ENCODE measurements at regions not wholly inside any gene's neighbourhood (a gene's known extent, or its start where the extent isn't known, plus 50 kb on each side); places are given as distances from the start of the nearest gene placed in this dataset.
A peak's percentile ranks its signal among the peaks of the same experiment; 100 is the strongest.

GRCh38 chr5:173676375-173676774 lies 59.9 kb upstream of the BOD1 start:
- 95% methylated on average over 2 of the region's 2 CpGs; no CpG with 5 or more reads in 1 of the 2 experiments for WGBS, 2 experiments (ENCODE audit: extremely low coverage in 1 of 2, insufficient coverage in 1 of 2, insufficient read length in 1 of 2, insufficient replicate concordance in 2 of 2, low coverage in 1 of 2, low lambda C conversion rate in 2 of 2, missing lambda C conversion rate in 1 of 2)
- Histone ChIP-seq H3K4me1 (replicated peaks in 1 of 4; ENCODE audit: control insufficient read depth in 3 of 4, insufficient read depth in 4 of 4, low read length in 3 of 4) (peaks cover 0 to 4% (median 2%) of the 10 kb centered on the region in 4 experiments; a peak in 3 of 7 replicates), H3K23me2 (ENCODE audit: low read depth, low read length) (no peaks in the 10 kb centered on the region; the same call in 1 of the 2 replicates), H3K9ac (replicated peaks in 1 of 4; ENCODE audit: extremely low read depth in 1 of 4, low read depth in 3 of 4, low read length in 3 of 4) (no peak overlapping the region), H2AK5ac (ENCODE audit: low read depth, low read length) (peak overlapping the region; percentile 29; the same call in 1 of the 2 replicates), H4K8ac (ENCODE audit: extremely low read depth, insufficient read depth, low read length) (no peak overlapping the region), H3K27me3 (replicated peaks in 1 of 4; ENCODE audit: control insufficient read depth in 3 of 4, extremely low read depth in 1 of 4, insufficient read depth in 3 of 4, low read length in 3 of 4) (no peaks in the 10 kb centered on the region), H2BK20ac (ENCODE audit: low read length) (no peak overlapping the region; the same call in 1 of the 2 replicates), H3K79me2 (ENCODE audit: control insufficient read depth in 1 of 2, insufficient read depth in 2 of 2, low read length in 2 of 2) (no peaks in the 10 kb centered on the region), H3K23ac (ENCODE audit: insufficient read length) (no peak overlapping the region), H3K56ac (replicated peaks; ENCODE audit: insufficient read length, low read depth, low read length) (no peak overlapping the region), H3K36me3 (ENCODE audit: control insufficient read depth in 2 of 4, insufficient read depth in 4 of 4, low read length in 3 of 4) (peaks cover 0 to 4% (median 0%) of the 10 kb centered on the region in 4 experiments; a peak in 1 of 8 replicates), H2BK5ac (ENCODE audit: low read depth, low read length) (no peak overlapping the region), H4K91ac (replicated peaks; ENCODE audit: insufficient read length, low read length) (no peak overlapping the region), H4K5ac (ENCODE audit: insufficient read length, low read depth, low read length) (no peak overlapping the region), H3K4ac (replicated peaks; ENCODE audit: insufficient read length, low read depth, low read length) (no peak overlapping the region), H3K79me1 (ENCODE audit: low read depth, low read length) (no peaks in the 10 kb centered on the region), H3K14ac (ENCODE audit: insufficient read length) (no peak overlapping the region), H3K27ac (ENCODE audit: low read depth, low read length) (no peak overlapping the region), H2BK12ac (ENCODE audit: low read depth, low read length) (no peak overlapping the region), H2AFZ (ENCODE audit: low read length) (no peak overlapping the region), H4K20me1 (replicated peaks in 1 of 2; ENCODE audit: control insufficient read depth in 1 of 2, insufficient read depth in 2 of 2, low read length in 2 of 2) (no peaks in the 10 kb centered on the region), H2BK15ac (ENCODE audit: low read length) (no peak overlapping the region), H2BK120ac (replicated peaks; ENCODE audit: low read depth, low read length) (no peak overlapping the region), H3K4me3 (ENCODE audit: extremely low read depth in 1 of 4, insufficient read depth in 2 of 4, low read depth in 3 of 4, low read length in 4 of 4) (no peak overlapping the region), H3K4me2 (ENCODE audit: insufficient read depth in 1 of 2, low read depth in 2 of 2, low read length in 2 of 2) (no peak overlapping the region), H3K9me3 (ENCODE audit: insufficient read depth in 2 of 2, low read depth in 1 of 2, low read length in 1 of 2) (peaks cover 14 to 27% of the 10 kb centered on the region in 2 experiments), H3K18ac (ENCODE audit: extremely low read depth, low read length) (no peak overlapping the region)
- DNase-seq (ENCODE audit: low read depth in 1 of 2, low spot score in 2 of 2) (no peak), FAIRE-seq (no peak)
- ChIA-PET POLR2A (ENCODE audit: partially characterized antibody) (no interaction called here), CTCF (ENCODE audit: partially characterized antibody) (interaction anchor here (1.1 kb wide), 1 partner anchor 58 kb away, joined by 3 read pairs; no protein-coding TSS in a partner anchor)
- TF ChIP-seq CBX8 (IDR thresholded peaks at IDR 0.05; ENCODE audit: borderline replicate concordance, low read depth, low read length) = no peak
- peak; percentile 69 for TF ChIP-seq KDM1A (IDR thresholded peaks at IDR 0.05; ENCODE audit: borderline replicate concordance, low read length)
